ENCODE measurements at regions not wholly inside any gene's neighbourhood (a gene's known extent, or its start where the extent isn't known, plus 50 kb on each side); places are given as distances from the start of the nearest gene placed in this dataset.

GRCh38 chr22:49377306-49377705 is 450.4 kb downstream of the BRD1 start:
- no peak for DNase-seq

GRCh38 chr22:49373801-49374226 is 453.9 kb downstream of the BRD1 start:
- DNase-seq, result no peak

GRCh38 chr22:49373289-49373666 is 454.4 kb downstream of the BRD1 start:
- DNase-seq, result no peak

GRCh38 chr22:49372530-49373288 is 455.0 kb downstream of the BRD1 start:
- peak; percentile 32 to 75 for DNase-seq

- no peak for DNase-seq
Measured at GRCh38 chr22:49372111-49372529, 455.6 kb downstream of the BRD1 start.

- DNase-seq, result no peak
Measured at GRCh38 chr22:49371325-49372110, 456.2 kb downstream of the BRD1 start.

- DNase-seq, result no peak
Measured at GRCh38 chr22:49370627-49371301, 456.9 kb downstream of the BRD1 start.

GRCh38 chr22:49369726-49370626 is 457.7 kb downstream of the BRD1 start:
- DNase-seq, result no peak

- DNase-seq, result peak in 1 of 2 experiments; percentile 45
Measured at GRCh38 chr22:49368976-49369725, 458.5 kb downstream of the BRD1 start.

GRCh38 chr22:49368221-49368975 is 459.3 kb downstream of the BRD1 start:
- DNase-seq, result no peak

GRCh38 chr22:49367041-49367697 is 460.5 kb downstream of the BRD1 start:
- peak in 1 of 2 experiments; percentile 32 for DNase-seq

- DNase-seq, result no peak
Measured at GRCh38 chr22:49366437-49366836, 461.2 kb downstream of the BRD1 start.

GRCh38 chr22:49365910-49366309 is 461.8 kb downstream of the BRD1 start:
- DNase-seq, result no peak

- DNase-seq, result no peak
Measured at GRCh38 chr22:49365191-49365837, 462.4 kb downstream of the BRD1 start.

- no peak for DNase-seq
Measured at GRCh38 chr22:49364398-49364797, 463.3 kb downstream of the BRD1 start.

- no peak for DNase-seq
Measured at GRCh38 chr22:49363526-49364230, 464.0 kb downstream of the BRD1 start.

- no peak for DNase-seq
Measured at GRCh38 chr22:49362211-49362839, 465.3 kb downstream of the BRD1 start.

GRCh38 chr22:49361164-49361563 is 466.5 kb downstream of the BRD1 start:
- no peak for DNase-seq

- DNase-seq, result no peak
Measured at GRCh38 chr22:49360746-49361145, 466.9 kb downstream of the BRD1 start.

All from SW 1271 (cell line).